ENCODE measurements at regions not wholly inside any gene's neighbourhood (a gene's known extent, or its start where the extent isn't known, plus 50 kb on each side); places are given as distances from the start of the nearest gene placed in this dataset.

- H3K4me3 ChIP-seq, result no peak overlapping the region
- POLR2A ChIA-PET, result no interaction called here
- peaks cover 3% of the 10 kb centered on the region; the same call in 1 of the 2 replicates for H3K4me1 ChIP-seq (ENCODE audit: control insufficient read depth, insufficient read depth, low read length)
- H2AFZ ChIP-seq (ENCODE audit: control insufficient read depth, low read depth, low read length), result no peak overlapping the region
- no peaks in the 10 kb centered on the region; the same call in 1 of the 3 replicates for H3K9me3 ChIP-seq (replicated peaks; ENCODE audit: control insufficient read depth, insufficient read depth, low read length)
- RAD21 ChIA-PET (ENCODE audit: unreplicated experiment), result interaction anchor here (1.5 kb wide), 1 partner anchor 9 kb away, joined by 5 read pairs; no protein-coding TSS in a partner anchor
- H3K79me2 ChIP-seq (ENCODE audit: control insufficient read depth, insufficient read depth, low read length), result no peaks in the 10 kb centered on the region
- no peak overlapping the region for H3K27ac ChIP-seq (ENCODE audit: control insufficient read depth, insufficient read depth)
- H4K20me1 ChIP-seq (ENCODE audit: control insufficient read depth, insufficient read depth), result no peaks in the 10 kb centered on the region
- DNase-seq (ENCODE audit: low read depth, low spot score), result no peak
- H3K27me3 ChIP-seq (replicated peaks in 1 of 2; ENCODE audit: control insufficient read depth in 2 of 2, insufficient read depth in 2 of 2, low read length in 1 of 2), result no peaks in the 10 kb centered on the region
- H3K4me2 ChIP-seq (ENCODE audit: control insufficient read depth, insufficient read depth), result no peak overlapping the region
- SMC1A ChIA-PET (ENCODE audit: uncharacterized antibody, unreplicated experiment), result interaction anchor here (0.9 to 1.3 kb wide), 2 partner anchors 11 to 58 kb away, joined by 3 to 5 read pairs; no protein-coding TSS in a partner anchor
- in situ Hi-C loops (cut with MboI) (no loop called here), intact Hi-C loops (cut with micrococcal nuclease; ENCODE audit: unreplicated experiment) (no loop called here)
- CTCF ChIA-PET, result interaction anchor here (0.8 to 1.2 kb wide), 2 partner anchors 10 to 40 kb away, joined by 3 read pairs; no protein-coding TSS in a partner anchor
- H3K36me3 ChIP-seq (ENCODE audit: control insufficient read depth in 2 of 2, insufficient read depth in 2 of 2, low read length in 1 of 2), result no peaks in the 10 kb centered on the region
- FAIRE-seq, result no peak
- BruUV-seq (replicated peaks), result no TSS peak
- no peak overlapping the region for H3K9ac ChIP-seq (ENCODE audit: control insufficient read depth, insufficient read depth, low read length)
- TF ChIP-seq SIX5 (IDR thresholded peaks at IDR 0.05; ENCODE audit: low read depth, low read length, severe bottlenecking) (no peak), STAT1 (conservative IDR thresholded peaks at IDR 0.05) (no peak), ESRRA (IDR thresholded peaks at IDR 0.05; ENCODE audit: low read length) (no peak), POU2F2 (IDR thresholded peaks at IDR 0.05; ENCODE audit: borderline replicate concordance, low read depth, low read length) (no peak), SPI1 (IDR thresholded peaks at IDR 0.05; ENCODE audit: borderline replicate concordance, insufficient read depth, low read depth, low read length) (no peak), RAD21 (IDR thresholded peaks at IDR 0.05; ENCODE audit: insufficient read depth, low read depth, low read length) (no peak), NFIC (IDR thresholded peaks at IDR 0.05; ENCODE audit: low read depth, low read length) (no peak), GABPA (IDR thresholded peaks at IDR 0.05; ENCODE audit: low read depth) (no peak), SRF (IDR thresholded peaks at IDR 0.05; ENCODE audit: low read depth in 2 of 2, low read length in 2 of 2) (no peak)
- TF ChIP-seq, protein P1, sequence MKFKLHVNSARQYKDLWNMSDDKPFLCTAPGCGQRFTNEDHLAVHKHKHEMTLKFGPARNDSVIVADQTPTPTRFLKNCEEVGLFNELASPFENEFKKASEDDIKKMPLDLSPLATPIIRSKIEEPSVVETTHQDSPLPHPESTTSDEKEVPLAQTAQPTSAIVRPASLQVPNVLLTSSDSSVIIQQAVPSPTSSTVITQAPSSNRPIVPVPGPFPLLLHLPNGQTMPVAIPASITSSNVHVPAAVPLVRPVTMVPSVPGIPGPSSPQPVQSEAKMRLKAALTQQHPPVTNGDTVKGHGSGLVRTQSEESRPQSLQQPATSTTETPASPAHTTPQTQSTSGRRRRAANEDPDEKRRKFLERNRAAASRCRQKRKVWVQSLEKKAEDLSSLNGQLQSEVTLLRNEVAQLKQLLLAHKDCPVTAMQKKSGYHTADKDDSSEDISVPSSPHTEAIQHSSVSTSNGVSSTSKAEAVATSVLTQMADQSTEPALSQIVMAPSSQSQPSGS (IDR thresholded peaks at IDR 0.05; ENCODE audit: low read length), result no peak
- no peak for ATAC-seq
Observed at GRCh38 chr2:207276248-207276647, 110.5 kb upstream of the KLF7 start.

Measured in GM12878 (cell line).